A549 (cell line): ENCODE measurements at regions not wholly inside any gene's neighbourhood (a gene's known extent, or its start where the extent isn't known, plus 50 kb on each side); places are given as distances from the start of the nearest gene placed in this dataset.

ENCODE experiments used
- HDAC2 ChIP-seq: fragments of 200-600 bp; sonication (generic); IDR thresholded peaks from 2 replicates; pipeline ENCODE4 v1.6.1; 2016
- TF ChIP-seq, protein P1 (sequence below): fragments of >200 bp; sonication (Bioruptor Twin); formaldehyde crosslinking; IDR thresholded peaks from 3 replicates; pipeline ENCODE4 v1.5.1; 2016

DNA sequence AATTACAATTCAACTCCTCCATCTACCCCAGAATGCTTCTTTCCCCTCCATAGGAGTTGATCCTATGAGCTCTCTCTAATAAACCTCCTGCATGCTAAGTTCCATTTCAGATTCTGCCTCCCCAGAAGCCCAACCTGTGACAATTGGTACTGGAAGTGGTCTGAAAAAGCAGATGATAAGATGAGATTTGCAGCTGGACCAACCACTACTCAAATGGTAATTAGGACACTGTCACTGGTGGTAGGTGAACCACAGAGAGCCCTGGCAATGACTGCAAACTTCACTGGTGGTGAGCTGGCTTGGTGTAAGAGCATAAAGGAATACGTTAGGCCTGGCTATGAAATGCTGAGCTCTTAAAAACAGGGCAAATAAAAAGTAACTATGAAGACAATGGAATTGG, 112.6 kb downstream of the ESM1 start:
- no peak for TF ChIP-seq HDAC2
- TF ChIP-seq, protein P1, sequence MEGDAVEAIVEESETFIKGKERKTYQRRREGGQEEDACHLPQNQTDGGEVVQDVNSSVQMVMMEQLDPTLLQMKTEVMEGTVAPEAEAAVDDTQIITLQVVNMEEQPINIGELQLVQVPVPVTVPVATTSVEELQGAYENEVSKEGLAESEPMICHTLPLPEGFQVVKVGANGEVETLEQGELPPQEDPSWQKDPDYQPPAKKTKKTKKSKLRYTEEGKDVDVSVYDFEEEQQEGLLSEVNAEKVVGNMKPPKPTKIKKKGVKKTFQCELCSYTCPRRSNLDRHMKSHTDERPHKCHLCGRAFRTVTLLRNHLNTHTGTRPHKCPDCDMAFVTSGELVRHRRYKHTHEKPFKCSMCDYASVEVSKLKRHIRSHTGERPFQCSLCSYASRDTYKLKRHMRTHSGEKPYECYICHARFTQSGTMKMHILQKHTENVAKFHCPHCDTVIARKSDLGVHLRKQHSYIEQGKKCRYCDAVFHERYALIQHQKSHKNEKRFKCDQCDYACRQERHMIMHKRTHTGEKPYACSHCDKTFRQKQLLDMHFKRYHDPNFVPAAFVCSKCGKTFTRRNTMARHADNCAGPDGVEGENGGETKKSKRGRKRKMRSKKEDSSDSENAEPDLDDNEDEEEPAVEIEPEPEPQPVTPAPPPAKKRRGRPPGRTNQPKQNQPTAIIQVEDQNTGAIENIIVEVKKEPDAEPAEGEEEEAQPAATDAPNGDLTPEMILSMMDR: no peak
